HG03064 (cell line): ENCODE measurements at regions not wholly inside any gene's neighbourhood (a gene's known extent, or its start where the extent isn't known, plus 50 kb on each side); places are given as distances from the start of the nearest gene placed in this dataset.
"Not testable (repeated sequence)": the region's sequence is repeated elsewhere in the genome, so short reads cannot be mapped to it uniquely, and the experiment has no call there.

Source experiments
- ATAC-seq: cut with Tn5 transposase; IDR thresholded peaks from one replicate; pipeline ENCODE4 v1.9.1; 2021; ENCODE audit warnings: low read depth; ENCODE audit not compliant: unreplicated experiment

GRCh38 chr12:31215518-31216232, 110.3 kb downstream of the SINHCAF start:
- ATAC-seq: no peak

GRCh38 chr12:31216479-31216878, 109.5 kb downstream of the SINHCAF start:
- no peak for ATAC-seq

- no peak for ATAC-seq
Observed at GRCh38 chr12:31217356-31218130, 108.4 kb downstream of the SINHCAF start.

GRCh38 chr12:31218203-31219025, 107.5 kb downstream of the SINHCAF start:
- ATAC-seq: no peak

GRCh38 chr12:31219521-31219920, 106.4 kb downstream of the SINHCAF start:
- ATAC-seq: no peak

- ATAC-seq: no peak
Observed at GRCh38 chr12:31220061-31220460, 105.9 kb downstream of the SINHCAF start.

- ATAC-seq: no peak
Observed at GRCh38 chr12:31220633-31221550, 105.1 kb downstream of the SINHCAF start.

- no peak for ATAC-seq
Observed at GRCh38 chr12:31221551-31221945, 104.4 kb downstream of the SINHCAF start.

- no peak for ATAC-seq
Observed at GRCh38 chr12:31222620-31223222, 103.2 kb downstream of the SINHCAF start.

GRCh38 chr12:31223640-31224039, 102.3 kb downstream of the SINHCAF start:
- not testable (repeated sequence) for ATAC-seq

GRCh38 chr12:31224768-31225448, 101.0 kb downstream of the SINHCAF start:
- ATAC-seq: no peak

GRCh38 chr12:31225656-31226535, 100.1 kb downstream of the SINHCAF start:
- ATAC-seq: no peak

- ATAC-seq: no peak
Observed at GRCh38 chr12:31226639-31227038, 99.3 kb downstream of the SINHCAF start.

- ATAC-seq: no peak
Observed at GRCh38 chr12:31227401-31227981, 98.5 kb downstream of the SINHCAF start.

- no peak for ATAC-seq
Observed at GRCh38 chr12:31228811-31229792, 96.8 kb downstream of the SINHCAF start.

- ATAC-seq: no peak
Observed at GRCh38 chr12:31230004-31230403, 95.9 kb downstream of the SINHCAF start.
